ENCODE measurements at regions not wholly inside any gene's neighbourhood (a gene's known extent, or its start where the extent isn't known, plus 50 kb on each side); places are given as distances from the start of the nearest gene placed in this dataset.

GRCh38 chr13:80737513-80737912 lies 396.6 kb upstream of the SPRY2 start:
- TF ChIP-seq CTCF (IDR thresholded peaks at IDR 0.05) (no peak), POLR2A (IDR thresholded peaks at IDR 0.05) (no peak)
